Spinal cord (tissue), 9 donors: ENCODE measurements at regions not wholly inside any gene's neighbourhood (a gene's known extent, or its start where the extent isn't known, plus 50 kb on each side); places are given as distances from the start of the nearest gene placed in this dataset.

Experiments
- DNase-seq, 6 donors: peaks; one replicate each; pipeline versions ENCODE4 v3.0.0 to v3.0.0-alpha.2; 2013 to 2015; ENCODE audit warnings: low spot score in 6 of 6, low read depth in 4 of 6
- H3K27ac ChIP-seq: one replicate; pipeline ENCODE4 v1.5.1; 2013; ENCODE audit warnings: low read depth, low read length, control low read depth
- H3K27me3 ChIP-seq: one replicate; pipeline ENCODE4 v1.6.1; 2013; ENCODE audit warnings: low read length; ENCODE audit not compliant: control insufficient read depth, insufficient read depth
- H3K36me3 ChIP-seq: one replicate; pipeline ENCODE4 v1.6.1; 2013; ENCODE audit warnings: low read length; ENCODE audit not compliant: control insufficient read depth, insufficient read depth
- H3K4me1 ChIP-seq: one replicate; pipeline ENCODE4 v1.6.1; 2013; ENCODE audit warnings: low read length; ENCODE audit not compliant: control insufficient read depth, insufficient read depth
- H3K4me3 ChIP-seq: one replicate; pipeline ENCODE4 v1.5.1; 2013; ENCODE audit warnings: low read depth, low read length, control low read depth
- H3K9me3 ChIP-seq: one replicate; pipeline ENCODE4 v1.6.1; 2013; ENCODE audit warnings: low read length; ENCODE audit not compliant: control insufficient read depth, insufficient read depth
- WGBS: methylation state at CpG from one replicate; pipeline ENCODE4 v1.1.5; 2013; ENCODE audit warnings: missing lambda C conversion rate; ENCODE audit not compliant: insufficient coverage; 5-methylcytosine and 5-hydroxymethylcytosine counted together
- donor health status: healthy.

- H3K27ac ChIP-seq: no peak overlapping the region
- no peaks in the 10 kb centered on the region for H3K9me3 ChIP-seq
- no peaks in the 10 kb centered on the region for H3K27me3 ChIP-seq
- DNase-seq: no peak
- H3K36me3 ChIP-seq: no peaks in the 10 kb centered on the region
- H3K4me3 ChIP-seq: no peak overlapping the region
- 100% methylated on average over 1 of the region's 1 CpG for WGBS
- no peaks in the 10 kb centered on the region for H3K4me1 ChIP-seq
Observed at GRCh38 chr2:55973673-55974072, 50.1 kb upstream of the EFEMP1 start.

- Histone ChIP-seq H3K9me3 (no peaks in the 10 kb centered on the region), H3K27me3 (no peaks in the 10 kb centered on the region), H3K4me1 (no peaks in the 10 kb centered on the region), H3K27ac (no peak overlapping the region), H3K36me3 (no peaks in the 10 kb centered on the region), H3K4me3 (no peak overlapping the region)
- DNase-seq: no peak
Observed at GRCh38 chr2:55976681-55977080, 53.1 kb upstream of the EFEMP1 start.

GRCh38 chr2:55985406-55985805, 61.8 kb upstream of the EFEMP1 start:
- H3K27me3 ChIP-seq: peaks cover 2% of the 10 kb centered on the region
- WGBS: no CpG with 5 or more reads among the region's 1 CpG
- no peaks in the 10 kb centered on the region for H3K4me1 ChIP-seq
- no peaks in the 10 kb centered on the region for H3K36me3 ChIP-seq
- H3K9me3 ChIP-seq: no peaks in the 10 kb centered on the region
- H3K4me3 ChIP-seq: no peak overlapping the region
- DNase-seq: no peak
- H3K27ac ChIP-seq: no peak overlapping the region

GRCh38 chr2:55986001-55986400, 62.4 kb upstream of the EFEMP1 start:
- H3K36me3 ChIP-seq: no peaks in the 10 kb centered on the region
- no peaks in the 10 kb centered on the region for H3K9me3 ChIP-seq
- 78% methylated on average over 1 of the region's 2 CpGs for WGBS
- H3K27me3 ChIP-seq: peaks cover 2% of the 10 kb centered on the region
- H3K4me3 ChIP-seq: no peak overlapping the region
- no peaks in the 10 kb centered on the region for H3K4me1 ChIP-seq
- no peak overlapping the region for H3K27ac ChIP-seq
- no peak for DNase-seq

- H3K4me3 ChIP-seq: no peak overlapping the region
- no peak for DNase-seq
- H3K36me3 ChIP-seq: no peaks in the 10 kb centered on the region
- H3K27ac ChIP-seq: no peak overlapping the region
- H3K4me1 ChIP-seq: no peaks in the 10 kb centered on the region
- H3K9me3 ChIP-seq: no peaks in the 10 kb centered on the region
- H3K27me3 ChIP-seq: peaks cover 5% of the 10 kb centered on the region
Observed at GRCh38 chr2:55986700-55987440, 63.3 kb upstream of the EFEMP1 start.

GRCh38 chr2:55989405-55989804, 65.8 kb upstream of the EFEMP1 start:
- no peaks in the 10 kb centered on the region for H3K36me3 ChIP-seq
- WGBS: 100% methylated on average over 5 of the region's 7 CpGs
- no peak overlapping the region for H3K4me3 ChIP-seq
- no peaks in the 10 kb centered on the region for H3K4me1 ChIP-seq
- H3K9me3 ChIP-seq: no peaks in the 10 kb centered on the region
- no peak overlapping the region for H3K27ac ChIP-seq
- DNase-seq: no peak
- H3K27me3 ChIP-seq: peaks cover 5% of the 10 kb centered on the region

GRCh38 chr2:55992455-55992854, 68.9 kb upstream of the EFEMP1 start:
- Histone ChIP-seq H3K4me1 (no peaks in the 10 kb centered on the region), H3K27me3 (peaks cover 5% of the 10 kb centered on the region), H3K27ac (no peak overlapping the region), H3K9me3 (no peaks in the 10 kb centered on the region), H3K36me3 (no peaks in the 10 kb centered on the region), H3K4me3 (no peak overlapping the region)
- WGBS: 83% methylated on average over 2 of the region's 4 CpGs
- DNase-seq: no peak

GRCh38 chr2:55993685-55994084, 70.1 kb upstream of the EFEMP1 start:
- no peak overlapping the region for H3K27ac ChIP-seq
- no peaks in the 10 kb centered on the region for H3K36me3 ChIP-seq
- 88% methylated on average over 3 of the region's 4 CpGs for WGBS
- H3K4me3 ChIP-seq: no peak overlapping the region
- no peak for DNase-seq
- H3K9me3 ChIP-seq: no peaks in the 10 kb centered on the region
- no peaks in the 10 kb centered on the region for H3K4me1 ChIP-seq
- peaks cover 5% of the 10 kb centered on the region for H3K27me3 ChIP-seq

- no peaks in the 10 kb centered on the region for H3K9me3 ChIP-seq
- WGBS: no CpG with 5 or more reads among the region's 1 CpG
- H3K36me3 ChIP-seq: no peaks in the 10 kb centered on the region
- no peak for DNase-seq
- H3K27ac ChIP-seq: no peak overlapping the region
- H3K4me1 ChIP-seq: no peaks in the 10 kb centered on the region
- no peak overlapping the region for H3K4me3 ChIP-seq
- H3K27me3 ChIP-seq: peaks cover 3% of the 10 kb centered on the region
Observed at GRCh38 chr2:55995211-55995610, 71.6 kb upstream of the EFEMP1 start.

- Histone ChIP-seq H3K36me3 (no peaks in the 10 kb centered on the region), H3K4me3 (no peak overlapping the region), H3K27me3 (peaks cover 3% of the 10 kb centered on the region), H3K4me1 (no peaks in the 10 kb centered on the region), H3K9me3 (no peaks in the 10 kb centered on the region), H3K27ac (no peak overlapping the region)
- WGBS: no CpG with 5 or more reads among the region's 2 CpGs
- no peak for DNase-seq
Observed at GRCh38 chr2:55995902-55996301, 72.3 kb upstream of the EFEMP1 start.
